H1 (cell line): ENCODE measurements at regions not wholly inside any gene's neighbourhood (a gene's known extent, or its start where the extent isn't known, plus 50 kb on each side); places are given as distances from the start of the nearest gene placed in this dataset.

Source experiments
- CTCF ChIA-PET: fragments of 300-600 bp; sonication (Branson Sonifier 250); formaldehyde crosslinking; loops from one replicate; lab custom pipeline; 2021; ENCODE audit not compliant: partially characterized antibody; lab: Charles Lee
- POLR2A ChIA-PET: fragments of 300-600 bp; sonication (Branson Sonifier 250); formaldehyde crosslinking; loops from one replicate; lab custom pipeline; 2021; ENCODE audit warnings: inconsistent platforms; ENCODE audit not compliant: partially characterized antibody; lab: Charles Lee
- DNase-seq, 2 experiments: peaks; one replicate each; pipeline versions ENCODE4 v3.0.0 to v3.0.0-alpha.2; 2010 to 2022; ENCODE audit warnings: low spot score in 2 of 2, low read depth in 1 of 2, mixed read lengths in 1 of 2
- FAIRE-seq: peaks from 2 replicates; lab custom pipeline; 2011; peaks lifted over from hg19 to GRCh38; lab: Jason Lieb, UNC
- H2AFZ ChIP-seq: 2 replicates; pipeline ENCODE4 v1.8.1; 2012; ENCODE audit warnings: low read length, inconsistent platforms
- H2AK5ac ChIP-seq: 2 replicates; pipeline ENCODE4 v1.6.1; 2013; ENCODE audit warnings: low read depth, low read length
- H2BK120ac ChIP-seq: replicated peaks from 2 replicates; pipeline ENCODE3; 2013; ENCODE audit warnings: low read depth, low read length, inconsistent platforms
- H2BK12ac ChIP-seq: 2 replicates; pipeline ENCODE4 v1.6.1; 2013; ENCODE audit warnings: low read depth, low read length
- H2BK15ac ChIP-seq: 2 replicates; pipeline ENCODE4 v1.6.1; 2013; ENCODE audit warnings: low read length
- H2BK20ac ChIP-seq: 2 replicates; pipeline ENCODE4 v1.6.1; 2013; ENCODE audit warnings: low read length
- H2BK5ac ChIP-seq: 2 replicates; pipeline ENCODE4 v1.6.1; 2013; ENCODE audit warnings: low read depth, low read length
- H3K14ac ChIP-seq: 2 replicates; pipeline ENCODE4 v1.6.1; 2013; ENCODE audit warnings: inconsistent platforms; ENCODE audit not compliant: insufficient read length
- H3K18ac ChIP-seq: 2 replicates; pipeline ENCODE4 v1.6.1; 2013; ENCODE audit warnings: low read length; ENCODE audit errors: extremely low read depth
- H3K23ac ChIP-seq: 2 replicates; pipeline ENCODE4 v1.6.1; 2013; ENCODE audit warnings: inconsistent platforms; ENCODE audit not compliant: insufficient read length
- H3K23me2 ChIP-seq: 2 replicates; pipeline ENCODE4 v1.6.1; 2013; ENCODE audit warnings: low read depth, low read length
- H3K27ac ChIP-seq: 2 replicates; pipeline ENCODE4 v1.6.1; 2011; ENCODE audit warnings: low read depth, low read length, inconsistent platforms
- H3K27me3 ChIP-seq, 4 experiments: replicated peaks in 1 of 4; 1 replicate in 1 of 4; 2 replicates in 3 of 4; pipeline versions ENCODE4 v1.6.1 to v1.8.1; 2011 to 2013; ENCODE audit warnings: low read length in 3 of 4, mild to moderate bottlenecking in 3 of 4, inconsistent platforms in 2 of 4, mixed read lengths in 2 of 4, moderate library complexity in 1 of 4; ENCODE audit not compliant: control insufficient read depth in 3 of 4, insufficient read depth in 3 of 4; ENCODE audit errors: extremely low read depth in 1 of 4
- H3K36me3 ChIP-seq, 4 experiments: 2 replicates each; pipeline versions ENCODE4 v1.6.1 to v1.8.1; 2011 to 2013; ENCODE audit warnings: mild to moderate bottlenecking in 4 of 4, low read length in 3 of 4, moderate library complexity in 2 of 4, control low read depth in 1 of 4, inconsistent platforms in 1 of 4; ENCODE audit not compliant: insufficient read depth in 4 of 4, control insufficient read depth in 2 of 4
- H3K4ac ChIP-seq: replicated peaks from 2 replicates; pipeline ENCODE3; 2013; ENCODE audit warnings: low read length, low read depth, mixed read lengths, inconsistent platforms; ENCODE audit not compliant: insufficient read length
- H3K4me1 ChIP-seq, 4 experiments: replicated peaks in 1 of 4; 1 replicate in 1 of 4; 2 replicates in 3 of 4; pipeline versions ENCODE4 v1.6.1 to v1.8.1; 2011 to 2013; ENCODE audit warnings: low read length in 3 of 4, inconsistent platforms in 2 of 4, mixed read lengths in 1 of 4; ENCODE audit not compliant: insufficient read depth in 4 of 4, control insufficient read depth in 3 of 4
- H3K4me2 ChIP-seq, 2 experiments: 2 replicates each; pipeline versions ENCODE4 v1.6.1 to v1.8.1; 2011 to 2013; ENCODE audit warnings: low read depth in 2 of 2, low read length in 2 of 2, control low read depth in 1 of 2, inconsistent platforms in 1 of 2, mild to moderate bottlenecking in 1 of 2; ENCODE audit not compliant: insufficient read depth in 1 of 2
- H3K4me3 ChIP-seq, 4 experiments: fragments of 200-600, 300-600 bp in 1 of 4; sonication (generic), shearing (Covaris generic), sonication (Bioruptor Twin) in 1 of 4; 2 replicates each; pipeline versions ENCODE4 v1.5.1 to v1.8.1; 2011 to 2016; ENCODE audit warnings: low read length in 4 of 4, low read depth in 3 of 4, control low read depth in 2 of 4, inconsistent platforms in 2 of 4, mild to moderate bottlenecking in 2 of 4, mixed read lengths in 1 of 4, moderate library complexity in 1 of 4; ENCODE audit not compliant: insufficient read depth in 2 of 4; ENCODE audit errors: extremely low read depth in 1 of 4
- H3K56ac ChIP-seq: replicated peaks from 2 replicates; pipeline ENCODE3; 2013; ENCODE audit warnings: low read depth, mild to moderate bottlenecking, mixed read lengths, low read length, inconsistent platforms; ENCODE audit not compliant: insufficient read length
- H3K79me1 ChIP-seq: 2 replicates; pipeline ENCODE4 v1.6.1; 2013; ENCODE audit warnings: low read depth, low read length, control low read depth
- H3K79me2 ChIP-seq, 2 experiments: 2 replicates each; pipeline versions ENCODE4 v1.6.1 to v1.8.1; 2012 to 2013; ENCODE audit warnings: low read length in 2 of 2, mild to moderate bottlenecking in 2 of 2, inconsistent platforms in 1 of 2; ENCODE audit not compliant: insufficient read depth in 2 of 2, control insufficient read depth in 1 of 2
- H3K9ac ChIP-seq, 4 experiments: replicated peaks in 1 of 4; 1 replicate in 1 of 4; 2 replicates in 3 of 4; pipeline versions ENCODE4 v1.6.1 to v1.8.1; 2011 to 2013; ENCODE audit warnings: low read depth in 3 of 4, low read length in 3 of 4, control low read depth in 2 of 4, mild to moderate bottlenecking in 2 of 4, moderate library complexity in 2 of 4, inconsistent platforms in 1 of 4; ENCODE audit errors: extremely low read depth in 1 of 4
- H3K9me3 ChIP-seq, 2 experiments: 2 replicates each; pipeline versions ENCODE4 v1.6.1 to v1.8.1; 2012 to 2013; ENCODE audit warnings: mild to moderate bottlenecking in 2 of 2, moderate library complexity in 2 of 2, control low read depth in 1 of 2, inconsistent platforms in 1 of 2, low read depth in 1 of 2, low read length in 1 of 2, mixed read lengths in 1 of 2; ENCODE audit not compliant: insufficient read depth in 2 of 2
- H4K20me1 ChIP-seq, 2 experiments: replicated peaks in 1 of 2; 2 replicates each; pipeline versions ENCODE3 to v1.8.1; 2011 to 2013; ENCODE audit warnings: inconsistent platforms in 2 of 2, low read length in 2 of 2, mild to moderate bottlenecking in 1 of 2; ENCODE audit not compliant: insufficient read depth in 2 of 2, control insufficient read depth in 1 of 2
- H4K5ac ChIP-seq: 2 replicates; pipeline ENCODE4 v1.6.1; 2013; ENCODE audit warnings: low read length, low read depth, mixed read lengths, inconsistent platforms; ENCODE audit not compliant: insufficient read length
- H4K8ac ChIP-seq: 2 replicates; pipeline ENCODE4 v1.8.0; 2013; ENCODE audit warnings: mild to moderate bottlenecking, moderate library complexity, low read length, inconsistent platforms; ENCODE audit not compliant: insufficient read depth; ENCODE audit errors: extremely low read depth
- H4K91ac ChIP-seq: replicated peaks from 2 replicates; pipeline ENCODE3; 2013; ENCODE audit warnings: low read length, mixed read lengths, inconsistent platforms; ENCODE audit not compliant: insufficient read length
- CEBPB ChIP-seq: IDR thresholded peaks from 2 replicates; pipeline ENCODE4 v1.6.1; 2012; ENCODE audit warnings: low read depth, low read length
- CHD1 ChIP-seq: IDR thresholded peaks from 2 replicates; pipeline ENCODE4 v1.6.1; 2012; ENCODE audit warnings: low read depth, low read length, improper control_type of control experiment
- FOSL1 ChIP-seq: IDR thresholded peaks from 2 replicates; pipeline ENCODE4 v1.6.1; 2011; ENCODE audit warnings: mild to moderate bottlenecking, low read depth, low read length, moderate library complexity; ENCODE audit not compliant: insufficient read depth
- GABPA ChIP-seq: IDR thresholded peaks from 2 replicates; pipeline ENCODE4 v1.6.1; 2011; ENCODE audit warnings: mild to moderate bottlenecking, low read length, moderate library complexity, borderline replicate concordance; ENCODE audit not compliant: insufficient read depth
- HDAC6 ChIP-seq: IDR thresholded peaks from one replicate; pipeline ENCODE4 v1.7.1; 2012; ENCODE audit warnings: low read depth, mild to moderate bottlenecking, inconsistent platforms, low read length, moderate library complexity
- JUN ChIP-seq: IDR thresholded peaks from 2 replicates; pipeline ENCODE4 v1.6.1; 2011; ENCODE audit warnings: low read depth, mild to moderate bottlenecking, improper control_type of control experiment, low read length
- KDM1A ChIP-seq: fragments of 200-600, 300-600 bp; sonication (generic); IDR thresholded peaks from 2 replicates; pipeline ENCODE4 v1.7.1; 2016; ENCODE audit warnings: mild to moderate bottlenecking, low read length, borderline replicate concordance
- RAD21 ChIP-seq, 2 experiments: IDR thresholded peaks in 1 of 2; conservative IDR thresholded peaks in 1 of 2; 2 replicates each; pipeline ENCODE4 v1.6.1; 2011; ENCODE audit warnings: low read depth in 2 of 2, low read length in 2 of 2, improper control_type of control experiment in 1 of 2, inconsistent platforms in 1 of 2, mild to moderate bottlenecking in 1 of 2, moderate library complexity in 1 of 2
- RFX5 ChIP-seq: IDR thresholded peaks from 2 replicates; pipeline ENCODE4 v1.6.1; 2011; ENCODE audit warnings: low read depth, low read length, improper control_type of control experiment, borderline replicate concordance
- RXRA ChIP-seq: IDR thresholded peaks from 2 replicates; pipeline ENCODE4 v1.6.1; 2011; ENCODE audit warnings: low read depth, mild to moderate bottlenecking, low read length, moderate library complexity; ENCODE audit not compliant: insufficient read depth
- SIRT6 ChIP-seq: IDR thresholded peaks from one replicate; pipeline ENCODE4 v1.7.1; 2012; ENCODE audit warnings: low read length, inconsistent platforms
- SUZ12 ChIP-seq: fragments of 200-600 bp; sonication (generic); IDR thresholded peaks from 2 replicates; pipeline ENCODE4 v1.6.1; 2012; ENCODE audit warnings: mild to moderate bottlenecking, inconsistent platforms, low read length, moderate library complexity, mixed read lengths
- TEAD4 ChIP-seq: IDR thresholded peaks from 2 replicates; pipeline ENCODE4 v1.6.1; 2012; ENCODE audit warnings: low read depth, low read length, inconsistent platforms, mixed read lengths
- YY1 ChIP-seq: IDR thresholded peaks from 2 replicates; pipeline ENCODE4 v1.6.1; 2011; ENCODE audit warnings: low read depth, mild to moderate bottlenecking, low read length
- WGBS, 2 experiments: shearing (Covaris generic) in 1 of 2; methylation state at CpG; one replicate each; pipeline versions ENCODE4 v1.1.6 to v1.1.7; 2013 to 2015; ENCODE audit warnings: low lambda C conversion rate in 2 of 2, mixed read lengths in 2 of 2, inconsistent platforms in 1 of 2, low coverage in 1 of 2, missing lambda C conversion rate in 1 of 2; ENCODE audit not compliant: insufficient replicate concordance in 2 of 2, insufficient coverage in 1 of 2, insufficient read length in 1 of 2; ENCODE audit errors: extremely low coverage in 1 of 2, missing lambda C conversion rate in 1 of 2; 5-methylcytosine and 5-hydroxymethylcytosine counted together

- H3K79me1 ChIP-seq, result no peaks in the 10 kb centered on the region
- no peak overlapping the region for H3K27ac ChIP-seq
- POLR2A ChIA-PET, result no interaction called here
- H3K23me2 ChIP-seq, result no peaks in the 10 kb centered on the region
- no peaks in the 10 kb centered on the region for H3K9me3 ChIP-seq
- no peaks in the 10 kb centered on the region for H4K20me1 ChIP-seq
- no peak overlapping the region for H2BK20ac ChIP-seq
- no peak overlapping the region for H3K9ac ChIP-seq
- peaks cover 0 to 4% (median 2%) of the 10 kb centered on the region in 4 experiments; a peak in 3 of 7 replicates for H3K4me1 ChIP-seq
- no peak overlapping the region for H3K14ac ChIP-seq
- H4K91ac ChIP-seq, result no peak overlapping the region
- no peak overlapping the region for H2AK5ac ChIP-seq
- no peak overlapping the region for H3K56ac ChIP-seq
- H3K4me3 ChIP-seq, result no peak overlapping the region
- FAIRE-seq, result no peak
- no peaks in the 10 kb centered on the region for H3K79me2 ChIP-seq
- 84% methylated on average over 7 of the region's 8 CpGs; no CpG with 5 or more reads in 1 of the 2 experiments for WGBS, 2 experiments
- no peak for DNase-seq
- no peak overlapping the region for H4K5ac ChIP-seq
- no peak overlapping the region for H3K4ac ChIP-seq
- no peak for TF ChIP-seq JUN
- no peak for TF ChIP-seq CEBPB
- no peak for TF ChIP-seq FOSL1
- TF ChIP-seq RFX5, result no peak
- TF ChIP-seq SIRT6, result no peak
- no peak for TF ChIP-seq HDAC6
- no peak for TF ChIP-seq CHD1
- no peak for TF ChIP-seq KDM1A
- no peak for TF ChIP-seq RAD21 (IDR thresholded peaks at IDR 0.05 in 1 of 2, conservative IDR thresholded peaks at IDR 0.05 in 1 of 2; ENCODE audit: low read depth in 2 of 2, low read length in 2 of 2)
- TF ChIP-seq YY1, result no peak
- TF ChIP-seq TEAD4, result no peak
- no peak for TF ChIP-seq GABPA
- no peak for TF ChIP-seq SUZ12
- no peak for TF ChIP-seq RXRA
- H2BK120ac ChIP-seq, result no peak overlapping the region
- no peak overlapping the region for H3K18ac ChIP-seq
- H4K8ac ChIP-seq, result no peak overlapping the region
- no peak overlapping the region for H3K23ac ChIP-seq
- no peaks in the 10 kb centered on the region for H3K27me3 ChIP-seq
- H2BK12ac ChIP-seq, result no peak overlapping the region
- CTCF ChIA-PET, result interaction anchor here (1.0 to 1.4 kb wide), 2 partner anchors 10 to 12 kb away, joined by 3 to 5 read pairs; no protein-coding TSS in a partner anchor
- H2BK15ac ChIP-seq, result no peak overlapping the region
- H3K4me2 ChIP-seq, result no peak overlapping the region
- H2AFZ ChIP-seq, result peak overlapping the region; percentile 17; the same call in 1 of the 2 replicates
- H2BK5ac ChIP-seq, result no peak overlapping the region
- H3K36me3 ChIP-seq, result no peaks in the 10 kb centered on the region
Measured at GRCh38 chr4:15374656-15375055, 53.2 kb upstream of the C1QTNF7 start.
